BLaER1 (cell line): ENCODE measurements at regions not wholly inside any gene's neighbourhood (a gene's known extent, or its start where the extent isn't known, plus 50 kb on each side); places are given as distances from the start of the nearest gene placed in this dataset.

ENCODE experiments used
- H3K27ac ChIP-seq: shearing (Covaris generic); formaldehyde crosslinking; 2 replicates; pipeline ENCODE4 v1.8.1; 2022
- H3K27me3 ChIP-seq: shearing (Covaris generic); formaldehyde crosslinking; 2 replicates; pipeline ENCODE4 v1.8.1; 2022
- H3K36me3 ChIP-seq: shearing (Covaris generic); formaldehyde crosslinking; 2 replicates; pipeline ENCODE4 v1.8.1; 2022
- H3K4me1 ChIP-seq: shearing (Covaris generic); formaldehyde crosslinking; 2 replicates; pipeline ENCODE4 v1.8.1; 2022
- H3K4me2 ChIP-seq: shearing (Covaris generic); formaldehyde crosslinking; 2 replicates; pipeline ENCODE4 v1.8.1; 2022
- H3K4me3 ChIP-seq: shearing (Covaris generic); formaldehyde crosslinking; 2 replicates; pipeline ENCODE4 v1.8.1; 2022
- H3K9ac ChIP-seq: shearing (Covaris generic); formaldehyde crosslinking; 2 replicates; pipeline ENCODE4 v1.8.1; 2022
- H3K9me3 ChIP-seq: shearing (Covaris generic); formaldehyde crosslinking; 2 replicates; pipeline ENCODE4 v1.8.1; 2022
- H4K20me1 ChIP-seq: shearing (Covaris generic); formaldehyde crosslinking; 2 replicates; pipeline ENCODE4 v1.8.1; 2022
- Cebpa-rat ChIP-seq: shearing (Covaris generic); IDR thresholded peaks from 2 replicates; pipeline ENCODE4 v1.8.1; 2022

- no peaks in the 10 kb centered on the region for H3K27me3 ChIP-seq
- no peak overlapping the region for H3K4me2 ChIP-seq
- H3K4me3 ChIP-seq, result no peak overlapping the region
- no peak for TF ChIP-seq Cebpa-rat
- H3K4me1 ChIP-seq, result no peaks in the 10 kb centered on the region
- no peaks in the 10 kb centered on the region for H3K9me3 ChIP-seq
- H3K9ac ChIP-seq, result no peak overlapping the region
- no peak overlapping the region for H3K27ac ChIP-seq
- no peaks in the 10 kb centered on the region for H3K36me3 ChIP-seq
- no peaks in the 10 kb centered on the region for H4K20me1 ChIP-seq
These were observed 170.3 kb downstream of the TTC32 start for GRCh38 chr2:19731515-19731914.

GRCh38 chr2:19731037-19731436, 170.7 kb downstream of the TTC32 start:
- no peak for TF ChIP-seq Cebpa-rat
- Histone ChIP-seq H3K4me2 (no peak overlapping the region), H3K4me1 (no peaks in the 10 kb centered on the region), H3K27ac (no peak overlapping the region), H3K9me3 (no peaks in the 10 kb centered on the region), H3K4me3 (no peak overlapping the region), H3K27me3 (no peaks in the 10 kb centered on the region), H3K36me3 (no peaks in the 10 kb centered on the region), H4K20me1 (no peaks in the 10 kb centered on the region), H3K9ac (no peak overlapping the region)

GRCh38 chr2:19728125-19728524, 173.7 kb downstream of the TTC32 start:
- Histone ChIP-seq H3K9ac (no peak overlapping the region), H3K4me2 (no peak overlapping the region), H3K27ac (no peak overlapping the region), H4K20me1 (no peaks in the 10 kb centered on the region), H3K36me3 (no peaks in the 10 kb centered on the region), H3K9me3 (no peaks in the 10 kb centered on the region), H3K27me3 (no peaks in the 10 kb centered on the region), H3K4me3 (no peak overlapping the region), H3K4me1 (peaks cover 7% of the 10 kb centered on the region)
- no peak for TF ChIP-seq Cebpa-rat

GRCh38 chr2:19725392-19725791, 176.4 kb downstream of the TTC32 start:
- no peak for TF ChIP-seq Cebpa-rat
- Histone ChIP-seq H3K27me3 (no peaks in the 10 kb centered on the region), H3K4me2 (no peak overlapping the region), H3K27ac (no peak overlapping the region), H3K4me3 (no peak overlapping the region), H3K36me3 (no peaks in the 10 kb centered on the region), H3K4me1 (peaks cover 11% of the 10 kb centered on the region), H3K9ac (no peak overlapping the region), H3K9me3 (no peaks in the 10 kb centered on the region), H4K20me1 (no peaks in the 10 kb centered on the region)

GRCh38 chr2:19723021-19723420, 178.8 kb downstream of the TTC32 start:
- H3K27me3 ChIP-seq, result no peaks in the 10 kb centered on the region
- no peak overlapping the region for H3K9ac ChIP-seq
- no peak overlapping the region for H3K4me3 ChIP-seq

GRCh38 chr2:19722531-19722971, 179.2 kb downstream of the TTC32 start:
- Histone ChIP-seq H3K4me3 (no peak overlapping the region), H3K4me1 (peaks cover 11% of the 10 kb centered on the region), H3K27me3 (no peaks in the 10 kb centered on the region), H3K9me3 (no peaks in the 10 kb centered on the region), H3K4me2 (no peak overlapping the region), H3K9ac (no peak overlapping the region), H3K36me3 (no peaks in the 10 kb centered on the region), H4K20me1 (no peaks in the 10 kb centered on the region), H3K27ac (no peak overlapping the region)
- TF ChIP-seq Cebpa-rat, result no peak

More at GRCh38 chr2:19723021-19723420, 178.8 kb downstream of the TTC32 start:
- Histone ChIP-seq H3K27ac (no peak overlapping the region), H3K4me1 (peaks cover 11% of the 10 kb centered on the region), H3K36me3 (no peaks in the 10 kb centered on the region), H4K20me1 (no peaks in the 10 kb centered on the region), H3K9me3 (no peaks in the 10 kb centered on the region), H3K4me2 (no peak overlapping the region; the same call in 1 of the 2 replicates)
- TF ChIP-seq Cebpa-rat, result no peak

GRCh38 chr2:19720306-19720705, 181.5 kb downstream of the TTC32 start:
- H3K27ac ChIP-seq, result no peak overlapping the region
- no peaks in the 10 kb centered on the region for H3K9me3 ChIP-seq
- no peak overlapping the region for H3K9ac ChIP-seq
- H3K27me3 ChIP-seq, result no peaks in the 10 kb centered on the region
- H4K20me1 ChIP-seq, result no peaks in the 10 kb centered on the region
- no peak overlapping the region for H3K4me2 ChIP-seq
- H3K4me3 ChIP-seq, result no peak overlapping the region
- TF ChIP-seq Cebpa-rat, result no peak
- no peaks in the 10 kb centered on the region for H3K36me3 ChIP-seq
- H3K4me1 ChIP-seq, result peaks cover 11% of the 10 kb centered on the region

- Histone ChIP-seq H3K36me3 (no peaks in the 10 kb centered on the region), H3K27ac (no peak overlapping the region), H4K20me1 (no peaks in the 10 kb centered on the region), H3K4me2 (no peak overlapping the region), H3K4me1 (peaks cover 11% of the 10 kb centered on the region), H3K27me3 (no peaks in the 10 kb centered on the region), H3K9me3 (no peaks in the 10 kb centered on the region), H3K4me3 (no peak overlapping the region), H3K9ac (no peak overlapping the region)
- TF ChIP-seq Cebpa-rat, result no peak
These were observed 182.2 kb downstream of the TTC32 start for GRCh38 chr2:19719540-19719939.

GRCh38 chr2:19717446-19717845, 184.3 kb downstream of the TTC32 start:
- no peaks in the 10 kb centered on the region for H3K9me3 ChIP-seq
- no peaks in the 10 kb centered on the region for H3K27me3 ChIP-seq
- H3K36me3 ChIP-seq, result no peaks in the 10 kb centered on the region
- H3K27ac ChIP-seq, result no peak overlapping the region
- no peaks in the 10 kb centered on the region for H3K4me1 ChIP-seq
- H3K9ac ChIP-seq, result no peak overlapping the region
- no peak for TF ChIP-seq Cebpa-rat
- no peaks in the 10 kb centered on the region for H4K20me1 ChIP-seq
- no peak overlapping the region for H3K4me2 ChIP-seq
- no peak overlapping the region for H3K4me3 ChIP-seq

GRCh38 chr2:19714926-19715325, 186.9 kb downstream of the TTC32 start:
- H3K27me3 ChIP-seq, result no peaks in the 10 kb centered on the region
- no peak overlapping the region for H3K4me2 ChIP-seq
- TF ChIP-seq Cebpa-rat, result no peak
- no peaks in the 10 kb centered on the region for H3K36me3 ChIP-seq
- no peak overlapping the region for H3K27ac ChIP-seq
- 0 out of 2 replicates have a peak, but pooled peaks cover 4% of the 10 kb centered on the region for H3K9me3 ChIP-seq
- no peak overlapping the region for H3K9ac ChIP-seq
- no peaks in the 10 kb centered on the region for H3K4me1 ChIP-seq
- no peak overlapping the region for H3K4me3 ChIP-seq
- no peaks in the 10 kb centered on the region for H4K20me1 ChIP-seq

- no peaks in the 10 kb centered on the region for H4K20me1 ChIP-seq
- H3K9ac ChIP-seq, result no peak overlapping the region
- H3K4me1 ChIP-seq, result no peaks in the 10 kb centered on the region
- H3K4me3 ChIP-seq, result no peak overlapping the region
- no peak for TF ChIP-seq Cebpa-rat
- no peaks in the 10 kb centered on the region for H3K36me3 ChIP-seq
- H3K9me3 ChIP-seq, result 0 out of 2 replicates have a peak, but pooled peaks cover 4% of the 10 kb centered on the region
- H3K27me3 ChIP-seq, result no peaks in the 10 kb centered on the region
- H3K27ac ChIP-seq, result no peak overlapping the region
- no peak overlapping the region for H3K4me2 ChIP-seq
These were observed 188.9 kb downstream of the TTC32 start for GRCh38 chr2:19712850-19713249.
